ENCODE measurements at regions not wholly inside any gene's neighbourhood (a gene's known extent, or its start where the extent isn't known, plus 50 kb on each side); places are given as distances from the start of the nearest gene placed in this dataset.
"Not testable (repeated sequence)": the region's sequence is repeated elsewhere in the genome, so short reads cannot be mapped to it uniquely, and the experiment has no call there.

DNA sequence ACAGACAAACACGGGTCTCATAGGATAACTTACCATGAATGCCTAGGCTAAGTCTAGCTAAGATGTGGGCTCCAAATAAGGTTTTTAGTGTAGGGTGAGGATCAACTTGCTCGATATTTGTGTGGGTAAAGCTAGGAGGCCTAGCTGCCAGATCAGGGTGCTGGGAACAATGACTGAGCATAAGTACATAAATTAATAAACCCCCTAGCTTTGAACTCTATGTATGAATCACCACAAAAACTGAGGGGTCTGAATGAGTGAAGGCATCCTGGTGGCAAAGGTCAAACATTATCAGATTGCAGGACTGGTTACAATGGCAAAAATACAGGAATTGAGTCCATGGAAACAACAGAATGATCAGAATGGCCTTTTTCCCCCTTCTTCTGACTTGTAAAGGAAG, 241.8 kb downstream of the LIPI start:
- TF ChIP-seq, protein P1, sequence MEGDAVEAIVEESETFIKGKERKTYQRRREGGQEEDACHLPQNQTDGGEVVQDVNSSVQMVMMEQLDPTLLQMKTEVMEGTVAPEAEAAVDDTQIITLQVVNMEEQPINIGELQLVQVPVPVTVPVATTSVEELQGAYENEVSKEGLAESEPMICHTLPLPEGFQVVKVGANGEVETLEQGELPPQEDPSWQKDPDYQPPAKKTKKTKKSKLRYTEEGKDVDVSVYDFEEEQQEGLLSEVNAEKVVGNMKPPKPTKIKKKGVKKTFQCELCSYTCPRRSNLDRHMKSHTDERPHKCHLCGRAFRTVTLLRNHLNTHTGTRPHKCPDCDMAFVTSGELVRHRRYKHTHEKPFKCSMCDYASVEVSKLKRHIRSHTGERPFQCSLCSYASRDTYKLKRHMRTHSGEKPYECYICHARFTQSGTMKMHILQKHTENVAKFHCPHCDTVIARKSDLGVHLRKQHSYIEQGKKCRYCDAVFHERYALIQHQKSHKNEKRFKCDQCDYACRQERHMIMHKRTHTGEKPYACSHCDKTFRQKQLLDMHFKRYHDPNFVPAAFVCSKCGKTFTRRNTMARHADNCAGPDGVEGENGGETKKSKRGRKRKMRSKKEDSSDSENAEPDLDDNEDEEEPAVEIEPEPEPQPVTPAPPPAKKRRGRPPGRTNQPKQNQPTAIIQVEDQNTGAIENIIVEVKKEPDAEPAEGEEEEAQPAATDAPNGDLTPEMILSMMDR (IDR thresholded peaks at IDR 0.05) = not testable (repeated sequence)
- TF ChIP-seq POLR2A (IDR thresholded peaks at IDR 0.05) = not testable (repeated sequence)
